ENCODE measurements at regions not wholly inside any gene's neighbourhood (a gene's known extent, or its start where the extent isn't known, plus 50 kb on each side); places are given as distances from the start of the nearest gene placed in this dataset.

DNA sequence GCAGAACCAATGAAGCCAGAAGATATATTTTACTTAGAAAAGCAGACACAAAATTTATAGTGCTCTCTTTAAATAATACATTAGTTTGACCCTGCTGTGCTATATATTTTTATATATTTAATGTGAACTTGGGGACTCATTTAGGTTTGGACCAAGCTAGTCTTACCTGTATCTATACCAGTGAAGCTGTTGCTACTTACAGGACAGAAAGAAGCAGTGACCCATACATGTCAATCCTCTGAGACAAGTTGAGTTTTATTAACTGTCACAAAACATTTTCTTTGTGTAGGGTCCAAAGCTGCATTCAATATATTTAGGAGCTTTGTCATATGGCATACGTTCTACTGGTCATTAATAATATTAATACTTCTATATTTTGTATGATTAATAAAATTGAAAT, 327.7 kb upstream of the NUDT12 start:
- TF ChIP-seq, protein P1, sequence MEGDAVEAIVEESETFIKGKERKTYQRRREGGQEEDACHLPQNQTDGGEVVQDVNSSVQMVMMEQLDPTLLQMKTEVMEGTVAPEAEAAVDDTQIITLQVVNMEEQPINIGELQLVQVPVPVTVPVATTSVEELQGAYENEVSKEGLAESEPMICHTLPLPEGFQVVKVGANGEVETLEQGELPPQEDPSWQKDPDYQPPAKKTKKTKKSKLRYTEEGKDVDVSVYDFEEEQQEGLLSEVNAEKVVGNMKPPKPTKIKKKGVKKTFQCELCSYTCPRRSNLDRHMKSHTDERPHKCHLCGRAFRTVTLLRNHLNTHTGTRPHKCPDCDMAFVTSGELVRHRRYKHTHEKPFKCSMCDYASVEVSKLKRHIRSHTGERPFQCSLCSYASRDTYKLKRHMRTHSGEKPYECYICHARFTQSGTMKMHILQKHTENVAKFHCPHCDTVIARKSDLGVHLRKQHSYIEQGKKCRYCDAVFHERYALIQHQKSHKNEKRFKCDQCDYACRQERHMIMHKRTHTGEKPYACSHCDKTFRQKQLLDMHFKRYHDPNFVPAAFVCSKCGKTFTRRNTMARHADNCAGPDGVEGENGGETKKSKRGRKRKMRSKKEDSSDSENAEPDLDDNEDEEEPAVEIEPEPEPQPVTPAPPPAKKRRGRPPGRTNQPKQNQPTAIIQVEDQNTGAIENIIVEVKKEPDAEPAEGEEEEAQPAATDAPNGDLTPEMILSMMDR (conservative IDR thresholded peaks at IDR 0.05; ENCODE audit: low read depth, low read length): no peak
- DNase-seq (ENCODE audit: low read depth): no peak

DNA sequence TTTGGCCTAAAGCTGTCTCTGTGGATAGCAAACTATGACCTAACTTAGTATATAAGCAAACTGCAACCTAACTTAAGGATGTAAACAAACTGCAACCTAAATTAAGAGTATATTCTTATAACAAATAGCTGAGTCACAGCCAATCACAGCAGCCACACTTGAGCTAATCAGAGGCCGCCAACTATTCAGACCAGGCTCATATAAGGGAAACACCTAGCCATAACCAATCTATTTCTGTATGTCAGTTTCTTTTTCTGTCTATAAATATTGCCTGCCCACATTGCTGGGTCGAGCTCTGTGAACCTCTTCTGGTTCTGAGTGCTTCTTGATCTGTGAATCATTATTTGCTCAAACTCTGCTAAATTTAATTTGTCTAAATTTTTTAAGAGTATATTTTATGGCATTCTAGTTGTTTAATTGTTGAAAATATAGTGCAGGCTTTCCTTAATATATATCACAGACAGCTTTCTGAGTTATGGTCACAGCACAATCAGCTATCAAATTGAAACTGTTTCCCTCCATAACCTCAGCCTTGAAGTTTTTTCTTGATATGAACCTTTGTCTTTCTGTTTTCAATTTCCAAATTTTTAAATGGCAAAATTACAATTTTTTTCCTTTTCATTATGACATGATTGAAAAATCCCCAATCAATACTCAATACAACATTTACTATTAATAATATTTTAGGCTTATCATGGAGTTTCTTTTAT, 327.1 kb upstream of the NUDT12 start:
- DNase-seq (ENCODE audit: low read depth): no peak
- TF ChIP-seq, protein P1 (conservative IDR thresholded peaks at IDR 0.05; ENCODE audit: low read depth, low read length): no peak
- H3K4me3 ChIP-seq (ENCODE audit: low read depth, low read length): no peak overlapping the region

More for the DNA sequence above, 327.7 kb upstream of the NUDT12 start:
- no peak overlapping the region for H3K4me3 ChIP-seq (ENCODE audit: low read depth, low read length)

DNA sequence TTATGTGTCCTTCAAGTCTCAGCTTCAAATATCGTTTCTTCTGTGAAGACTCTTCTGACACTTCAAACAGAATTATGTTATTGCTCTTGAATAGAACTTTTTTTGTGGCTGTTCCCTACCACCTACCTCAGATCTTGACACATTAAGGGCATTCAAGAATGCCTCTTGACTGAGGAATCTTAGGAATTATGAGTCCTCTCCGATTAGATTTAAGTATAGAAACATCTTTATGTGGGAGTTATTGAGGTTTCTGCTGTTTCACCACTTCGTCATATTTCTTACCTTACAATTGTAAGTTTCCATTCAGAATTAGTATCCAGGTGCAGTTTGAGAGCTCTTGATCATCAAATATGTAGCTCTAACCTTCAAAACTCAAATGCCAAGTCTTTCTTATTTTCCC, 324.2 kb upstream of the NUDT12 start:
- DNase-seq (ENCODE audit: low read depth): no peak
- H3K4me3 ChIP-seq (ENCODE audit: low read depth, low read length): no peak overlapping the region
- TF ChIP-seq, protein P1 (conservative IDR thresholded peaks at IDR 0.05; ENCODE audit: low read depth, low read length): no peak

DNA sequence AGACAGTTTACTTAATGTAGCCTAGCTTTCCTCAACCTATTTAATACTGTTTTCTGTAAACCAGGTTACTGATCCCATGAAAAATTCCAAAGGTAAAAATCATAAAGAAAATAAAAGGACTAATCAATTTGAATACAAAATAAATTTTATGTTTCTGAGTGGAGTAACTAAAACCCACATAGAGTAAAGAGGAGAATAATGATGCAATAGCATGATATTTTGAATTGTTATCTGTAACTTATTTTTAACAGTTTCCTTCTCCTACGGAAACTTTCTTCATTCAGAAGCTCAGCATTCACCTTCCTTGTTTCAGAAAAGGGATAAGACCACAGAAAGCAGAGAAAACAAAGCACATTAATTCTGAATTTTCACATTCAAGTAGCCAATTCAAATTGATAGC, 320.6 kb upstream of the NUDT12 start:
- no peak overlapping the region for H3K4me3 ChIP-seq (ENCODE audit: low read depth, low read length)
- DNase-seq (ENCODE audit: low read depth): no peak
- TF ChIP-seq, protein P1 (conservative IDR thresholded peaks at IDR 0.05; ENCODE audit: low read depth, low read length): no peak

DNA sequence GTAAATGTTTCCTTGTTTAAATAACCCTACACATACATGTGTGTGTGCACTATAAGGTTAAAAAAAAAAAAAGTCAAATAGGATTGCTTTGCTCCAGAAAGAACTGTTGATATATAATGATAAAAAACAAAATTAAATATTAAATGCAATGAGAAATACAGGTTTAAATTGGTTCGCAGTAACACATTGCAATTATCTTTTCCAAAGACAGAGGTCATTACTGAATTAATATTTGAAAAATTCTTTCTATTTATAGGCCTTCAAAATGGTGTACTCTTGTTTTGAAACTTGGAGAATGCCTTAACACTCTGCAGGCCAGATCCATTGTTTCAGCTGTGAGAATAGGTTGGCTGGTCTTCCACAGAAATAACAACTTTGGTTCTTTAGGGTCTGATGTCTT, 319.0 kb upstream of the NUDT12 start:
- no peak for DNase-seq (ENCODE audit: low read depth)
- H3K4me3 ChIP-seq (ENCODE audit: low read depth, low read length): no peak overlapping the region
- TF ChIP-seq, protein P1 (conservative IDR thresholded peaks at IDR 0.05; ENCODE audit: low read depth, low read length): no peak

DNA sequence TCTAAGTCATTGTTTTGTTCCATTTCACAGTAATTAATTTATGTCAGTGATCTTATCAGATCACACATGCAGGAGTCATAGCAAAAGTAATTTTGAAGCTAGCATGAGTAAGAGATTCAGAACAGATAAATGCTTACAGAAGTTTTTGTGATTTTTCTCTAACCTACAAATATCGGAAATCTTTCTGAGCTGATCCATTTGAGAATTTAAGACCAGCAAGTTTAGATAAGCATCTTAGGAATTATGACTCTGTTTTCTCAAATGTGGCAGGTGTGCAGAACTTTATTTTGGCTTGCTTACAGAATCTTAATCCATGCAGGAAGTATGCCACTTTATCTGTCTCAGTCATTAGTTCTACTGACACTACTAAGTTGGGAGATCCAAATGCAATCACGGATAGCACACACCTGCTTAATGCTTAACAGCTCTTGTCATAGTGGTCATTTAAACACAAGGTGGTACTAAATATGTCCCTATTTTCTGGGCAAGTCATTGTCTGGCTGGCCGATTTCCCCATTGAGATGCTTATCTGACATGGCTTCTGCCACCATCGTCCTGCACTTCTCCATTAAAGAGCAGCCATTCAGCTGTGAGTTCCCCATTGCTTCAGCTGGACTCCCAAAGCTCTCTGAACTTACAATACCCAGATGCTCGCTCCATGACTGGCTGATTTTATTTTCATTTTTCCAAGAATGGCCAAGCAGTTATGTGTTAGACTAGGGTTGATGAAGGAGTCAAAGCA, 305.4 kb upstream of the NUDT12 start:
- no peak overlapping the region for H3K4me3 ChIP-seq (ENCODE audit: low read depth, low read length)
- DNase-seq (ENCODE audit: low read depth): no peak
- TF ChIP-seq, protein P1 (conservative IDR thresholded peaks at IDR 0.05; ENCODE audit: low read depth, low read length): no peak

Data from choroid plexus epithelial cell (primary cell).